ENCODE measurements at regions not wholly inside any gene's neighbourhood (a gene's known extent, or its start where the extent isn't known, plus 50 kb on each side); places are given as distances from the start of the nearest gene placed in this dataset.
"Not testable (repeated sequence)": the region's sequence is repeated elsewhere in the genome, so short reads cannot be mapped to it uniquely, and the experiment has no call there.

DNA sequence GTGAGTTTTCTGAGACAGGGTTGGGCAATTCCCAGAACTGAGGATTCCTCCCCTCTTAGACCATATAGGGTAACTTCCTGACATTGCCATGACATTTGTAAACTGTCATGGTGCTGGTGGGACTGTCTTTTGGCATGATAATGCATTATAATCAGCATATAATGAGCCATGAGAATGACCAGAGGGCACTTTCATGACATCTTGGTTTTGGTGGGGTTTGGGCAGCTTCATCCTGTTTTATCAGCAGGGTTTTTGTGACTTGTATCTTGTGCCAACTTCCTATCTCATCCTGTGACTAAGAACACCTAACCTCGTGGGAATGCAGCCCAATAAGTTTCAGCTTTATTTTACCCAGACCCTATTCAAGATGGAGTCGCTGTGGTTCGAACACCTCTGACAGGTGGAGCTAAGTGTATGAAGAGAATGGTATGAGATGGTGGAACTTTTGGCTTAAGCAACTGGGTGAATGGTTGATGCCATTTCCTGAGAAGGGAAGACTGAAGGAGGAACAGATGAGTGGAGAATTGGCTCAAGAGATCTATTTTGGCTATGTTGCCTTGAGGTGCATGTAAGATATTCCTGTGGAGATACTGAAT lies 217.3 kb downstream of the RAB11FIP4 start:
- no peak overlapping the region for H3K4me3 ChIP-seq (ENCODE audit: low read depth, low read length)
- no peak for DNase-seq (ENCODE audit: low read depth)
- TF ChIP-seq, protein P1, sequence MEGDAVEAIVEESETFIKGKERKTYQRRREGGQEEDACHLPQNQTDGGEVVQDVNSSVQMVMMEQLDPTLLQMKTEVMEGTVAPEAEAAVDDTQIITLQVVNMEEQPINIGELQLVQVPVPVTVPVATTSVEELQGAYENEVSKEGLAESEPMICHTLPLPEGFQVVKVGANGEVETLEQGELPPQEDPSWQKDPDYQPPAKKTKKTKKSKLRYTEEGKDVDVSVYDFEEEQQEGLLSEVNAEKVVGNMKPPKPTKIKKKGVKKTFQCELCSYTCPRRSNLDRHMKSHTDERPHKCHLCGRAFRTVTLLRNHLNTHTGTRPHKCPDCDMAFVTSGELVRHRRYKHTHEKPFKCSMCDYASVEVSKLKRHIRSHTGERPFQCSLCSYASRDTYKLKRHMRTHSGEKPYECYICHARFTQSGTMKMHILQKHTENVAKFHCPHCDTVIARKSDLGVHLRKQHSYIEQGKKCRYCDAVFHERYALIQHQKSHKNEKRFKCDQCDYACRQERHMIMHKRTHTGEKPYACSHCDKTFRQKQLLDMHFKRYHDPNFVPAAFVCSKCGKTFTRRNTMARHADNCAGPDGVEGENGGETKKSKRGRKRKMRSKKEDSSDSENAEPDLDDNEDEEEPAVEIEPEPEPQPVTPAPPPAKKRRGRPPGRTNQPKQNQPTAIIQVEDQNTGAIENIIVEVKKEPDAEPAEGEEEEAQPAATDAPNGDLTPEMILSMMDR (conservative IDR thresholded peaks at IDR 0.05; ENCODE audit: low read depth, low read length), result no peak

DNA sequence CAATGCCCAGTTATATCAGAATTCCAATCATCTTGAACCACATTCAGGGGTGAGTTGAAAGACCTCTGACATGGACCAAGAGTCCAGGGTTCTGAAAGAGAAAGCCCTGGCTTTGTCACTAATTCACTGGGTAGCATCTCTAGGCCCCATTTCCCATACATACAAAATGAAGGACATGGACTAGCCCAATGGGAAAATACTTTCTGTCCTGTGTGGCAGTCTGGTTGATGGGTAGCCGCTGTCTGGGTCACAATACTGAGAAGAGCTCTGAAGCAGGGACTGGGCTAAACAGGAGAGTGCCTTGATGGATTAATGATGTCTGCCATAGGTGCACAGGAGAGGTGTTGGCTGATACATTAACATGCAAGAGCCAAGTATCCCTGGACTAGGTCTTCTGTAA lies 214.3 kb downstream of the RAB11FIP4 start:
- no peak overlapping the region for H3K4me3 ChIP-seq (ENCODE audit: low read depth, low read length)
- TF ChIP-seq, protein P1 (conservative IDR thresholded peaks at IDR 0.05; ENCODE audit: low read depth, low read length), result no peak
- no peak for DNase-seq (ENCODE audit: low read depth)

DNA sequence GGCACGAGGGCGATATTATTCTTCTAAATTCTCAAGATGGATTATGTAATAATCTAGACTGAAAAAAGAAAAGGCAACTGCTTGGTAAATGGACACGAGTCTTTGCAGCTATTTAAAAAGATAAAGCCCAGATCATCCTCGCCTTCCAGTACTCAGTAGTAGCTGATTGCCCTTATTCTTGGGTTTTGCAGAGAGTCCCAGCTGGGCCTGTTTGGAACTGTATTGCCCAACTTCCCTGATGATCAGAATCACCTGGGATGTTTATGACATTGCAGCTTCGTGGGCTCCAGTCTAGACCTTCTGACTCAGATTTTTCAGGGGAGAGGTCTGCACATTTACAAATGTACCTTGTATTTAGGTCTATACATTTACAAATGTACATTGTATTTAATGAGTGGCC lies 213.5 kb downstream of the RAB11FIP4 start:
- TF ChIP-seq, protein P1 (conservative IDR thresholded peaks at IDR 0.05; ENCODE audit: low read depth, low read length), result no peak
- no peak for DNase-seq (ENCODE audit: low read depth)
- H3K4me3 ChIP-seq (ENCODE audit: low read depth, low read length), result no peak overlapping the region

DNA sequence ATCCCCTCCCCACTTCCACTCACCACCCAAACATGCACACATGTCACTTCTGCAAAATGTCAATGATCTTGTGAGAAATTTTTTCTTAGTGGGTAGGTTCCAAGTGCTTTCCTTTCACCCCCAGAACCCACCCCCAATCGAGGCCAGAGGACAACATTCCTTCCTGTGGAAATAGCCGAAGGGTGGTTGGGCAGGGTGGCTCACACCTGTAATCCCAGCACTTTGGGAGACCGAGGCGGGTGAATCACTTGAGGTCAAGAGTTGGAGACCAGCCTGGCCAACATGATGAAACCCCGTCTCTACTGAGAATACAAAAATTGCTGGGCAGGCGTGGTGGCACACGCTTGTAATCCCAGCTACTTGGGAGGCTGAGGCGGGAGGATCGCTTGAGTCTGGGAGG lies 208.7 kb downstream of the RAB11FIP4 start:
- not testable (repeated sequence) for H3K4me3 ChIP-seq (ENCODE audit: low read depth, low read length); DNase-seq (ENCODE audit: low read depth)

DNA sequence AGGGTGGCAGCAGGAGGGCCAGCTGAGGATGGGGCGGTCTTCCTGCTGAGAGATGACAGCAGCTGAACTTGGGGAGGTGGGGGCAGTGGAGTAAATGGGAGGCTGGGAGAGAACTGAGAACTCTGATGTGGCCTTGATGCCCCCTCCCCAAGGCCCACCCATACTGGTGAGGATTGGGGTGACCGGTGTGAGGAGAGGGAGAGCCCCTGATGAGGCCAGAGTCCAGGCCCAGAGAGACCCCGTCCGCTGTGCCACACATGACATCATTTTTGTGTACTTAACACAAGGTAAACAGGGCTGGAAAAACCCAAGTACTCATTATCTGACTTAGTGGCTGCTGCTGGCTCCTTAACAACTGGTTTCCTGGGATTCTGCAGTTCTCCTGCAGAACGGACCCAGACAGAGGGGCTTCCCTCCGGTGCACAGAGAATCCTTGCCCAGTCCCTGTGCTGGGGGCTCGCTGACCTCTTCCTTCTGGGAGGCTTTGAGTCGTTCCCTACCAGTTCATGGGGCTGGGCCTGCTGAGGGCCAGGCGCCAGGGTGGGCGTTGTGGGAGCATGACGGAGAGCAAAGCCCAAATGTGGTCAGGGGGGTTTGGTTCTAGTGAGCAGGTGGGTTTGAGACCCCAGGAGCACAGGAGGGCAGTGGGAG lies 207.6 kb downstream of the RAB11FIP4 start:
- DNase-seq (ENCODE audit: low read depth), result peak; percentile 43
- H3K4me3 ChIP-seq (ENCODE audit: low read depth, low read length), result no peak overlapping the region
- TF ChIP-seq, protein P1 (conservative IDR thresholded peaks at IDR 0.05; ENCODE audit: low read depth, low read length), result no peak

DNA sequence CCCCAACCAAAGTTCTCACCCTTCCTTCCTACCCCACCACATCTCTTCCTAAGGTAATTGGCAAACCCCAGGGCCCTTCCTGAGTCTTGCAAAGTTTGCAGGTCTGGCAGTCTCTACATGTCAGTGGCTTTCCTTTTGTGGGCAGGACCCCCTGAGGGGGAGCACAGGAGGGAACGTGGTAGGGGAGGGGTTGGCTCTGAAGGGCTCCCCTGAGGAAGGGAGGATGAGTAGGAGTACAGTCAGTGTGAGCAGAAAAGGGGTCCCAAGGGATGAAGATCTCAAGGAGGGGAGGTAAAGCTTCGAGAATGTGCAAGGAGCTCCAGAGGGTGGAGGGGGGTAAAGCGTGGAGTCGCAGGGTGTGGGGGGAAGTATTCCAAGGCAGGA lies 206.9 kb downstream of the RAB11FIP4 start:
- TF ChIP-seq, protein P1 (conservative IDR thresholded peaks at IDR 0.05; ENCODE audit: low read depth, low read length), result no peak
- H3K4me3 ChIP-seq (ENCODE audit: low read depth, low read length), result no peak overlapping the region

DNA sequence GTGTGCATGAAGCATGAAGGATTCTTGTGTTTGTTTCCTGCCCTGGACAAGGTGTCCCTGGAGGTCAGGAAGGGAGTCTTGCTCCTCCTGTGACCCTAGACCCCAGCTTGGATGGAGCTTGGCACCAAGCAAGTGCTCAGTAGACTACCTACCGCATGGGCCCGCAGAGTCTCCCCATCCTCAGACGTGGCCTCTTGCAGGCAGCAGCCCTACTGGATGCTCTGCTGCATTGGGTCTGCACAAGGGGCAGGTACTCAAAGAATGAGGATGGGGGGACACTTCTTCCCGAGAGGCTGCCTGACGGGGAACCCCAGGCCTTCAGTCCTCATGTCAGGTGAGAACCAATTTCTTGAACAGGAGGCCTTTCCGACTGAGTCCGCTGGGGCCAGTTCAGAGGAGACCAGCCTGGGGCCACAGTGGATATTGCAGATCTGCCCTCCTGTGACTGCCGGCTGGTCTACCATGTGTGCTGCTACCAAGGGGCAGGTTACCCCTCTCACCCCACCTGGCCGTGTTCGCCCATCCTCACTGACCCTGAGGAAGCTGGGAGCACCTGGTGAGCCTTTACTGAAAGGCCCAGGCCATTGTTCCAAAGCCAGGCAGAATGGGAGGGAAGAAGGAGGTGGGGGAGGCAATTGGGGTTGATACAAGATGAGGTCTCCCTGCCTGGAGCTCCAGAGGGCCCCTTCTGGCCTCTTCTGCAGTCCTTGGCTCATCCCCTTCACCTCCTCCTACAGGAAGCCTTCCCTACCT lies 206.3 kb downstream of the RAB11FIP4 start:
- DNase-seq (ENCODE audit: low read depth), result no peak
- TF ChIP-seq, protein P1 (conservative IDR thresholded peaks at IDR 0.05; ENCODE audit: low read depth, low read length), result no peak

More for the DNA sequence above, 206.9 kb downstream of the RAB11FIP4 start:
- no peak for DNase-seq (ENCODE audit: low read depth)

More for the DNA sequence above, 206.3 kb downstream of the RAB11FIP4 start:
- H3K4me3 ChIP-seq (ENCODE audit: low read depth, low read length), result no peak overlapping the region
